GM12878 (cell line): ENCODE measurements at regions not wholly inside any gene's neighbourhood (a gene's known extent, or its start where the extent isn't known, plus 50 kb on each side); places are given as distances from the start of the nearest gene placed in this dataset.
"Not testable (repeated sequence)": the region's sequence is repeated elsewhere in the genome, so short reads cannot be mapped to it uniquely, and the experiment has no call there.

Experiments
- ATAC-seq: fragments of 200-7000 bp; cut with Tn5 transposase; 3 replicates; pipeline ENCODE4 v1.9.1; 2020; ENCODE audit warnings: mild to moderate bottlenecking, moderate library complexity
- BruUV-seq: library from RNA; stranded (reverse); fragments of 400-500 nt; replicated peaks from 2 replicates; lab custom pipeline; 2021; lab: Mats Ljungman, UMichigan
- CTCF ChIA-PET: fragments of 300-600 bp; sonication (Branson Sonifier 250); formaldehyde crosslinking; extraction: SDS; loops from one replicate; lab custom pipeline; 2021; ENCODE audit warnings: inconsistent platforms; lab: Yijun Ruan, JAX
- POLR2A ChIA-PET: fragments of 350-600 bp; formaldehyde crosslinking; extraction: SDS; loops from one replicate; lab custom pipeline; 2021; ENCODE audit warnings: inconsistent platforms; lab: Charles Lee
- RAD21 ChIA-PET: fragments of 300-600 bp; sonication (Branson Sonifier 250); formaldehyde crosslinking; loops from one replicate; lab custom pipeline; 2023; ENCODE audit warnings: antibody characterized with exemption; ENCODE audit not compliant: unreplicated experiment; lab: Charles Lee
- SMC1A ChIA-PET: fragments of 300-600 bp; sonication (Branson Sonifier 250); formaldehyde crosslinking; loops from one replicate; lab custom pipeline; 2023; ENCODE audit not compliant: unreplicated experiment, uncharacterized antibody; lab: Charles Lee
- DNase-seq: peaks from one replicate; pipeline ENCODE4 v3.0.0-alpha.2; 2011; ENCODE audit warnings: low read depth, low spot score
- FAIRE-seq: peaks from 3 replicates; lab custom pipeline; 2011; peaks lifted over from hg19 to GRCh38; lab: Jason Lieb, UNC
- H2AFZ ChIP-seq: 2 replicates; pipeline ENCODE4 v1.6.0; 2011; ENCODE audit warnings: low read depth, low read length, control low read depth; ENCODE audit not compliant: control insufficient read depth
- H3K27ac ChIP-seq: 2 replicates; pipeline ENCODE4 v1.5.1; 2011; ENCODE audit warnings: control low read depth; ENCODE audit not compliant: control insufficient read depth, insufficient read depth
- H3K27me3 ChIP-seq, 2 experiments: replicated peaks in 1 of 2; 2 replicates each; pipeline versions ENCODE4 v1.6.0 to v1.6.1; 2011; ENCODE audit warnings: low read length in 1 of 2; ENCODE audit not compliant: control insufficient read depth in 2 of 2, insufficient read depth in 2 of 2
- H3K36me3 ChIP-seq, 2 experiments: 2 replicates each; pipeline ENCODE4 v1.5.1; 2011; ENCODE audit warnings: low read length in 1 of 2; ENCODE audit not compliant: control insufficient read depth in 2 of 2, insufficient read depth in 2 of 2
- H3K4me1 ChIP-seq: 2 replicates; pipeline ENCODE4 v1.6.1; 2011; ENCODE audit warnings: mild to moderate bottlenecking, low read length, moderate library complexity, mixed read lengths; ENCODE audit not compliant: control insufficient read depth, insufficient read depth
- H3K4me2 ChIP-seq: 2 replicates; pipeline ENCODE4 v1.6.0; 2011; ENCODE audit warnings: control low read depth; ENCODE audit not compliant: control insufficient read depth, insufficient read depth
- H3K4me3 ChIP-seq: fragments of 200-600 bp; sonication (generic); 2 replicates; pipeline ENCODE4 v1.5.1; 2016
- H3K79me2 ChIP-seq: 2 replicates; pipeline ENCODE4 v1.6.0; 2011; ENCODE audit warnings: low read length; ENCODE audit not compliant: control insufficient read depth, insufficient read depth
- H3K9ac ChIP-seq: 2 replicates; pipeline ENCODE4 v1.8.0; 2011; ENCODE audit warnings: low read length, control low read depth, mixed read lengths; ENCODE audit not compliant: control insufficient read depth, insufficient read depth
- H3K9me3 ChIP-seq: replicated peaks from 3 replicates; pipeline ENCODE4 v1.5.1; 2011; ENCODE audit warnings: mild to moderate bottlenecking, low read length; ENCODE audit not compliant: control insufficient read depth, insufficient read depth
- H4K20me1 ChIP-seq: 2 replicates; pipeline ENCODE4 v1.6.0; 2011; ENCODE audit not compliant: control insufficient read depth, insufficient read depth
- CTCF ChIP-seq, 3 experiments: IDR thresholded peaks in 2 of 3; conservative IDR thresholded peaks in 1 of 3; 2 replicates each; pipeline ENCODE4 v1.5.1; 2011; ENCODE audit warnings: low read depth in 3 of 3, low read length in 3 of 3, mild to moderate bottlenecking in 3 of 3, control low read depth in 2 of 3, moderate library complexity in 2 of 3, inconsistent platforms in 1 of 3, mixed read lengths in 1 of 3; ENCODE audit not compliant: control insufficient read depth in 2 of 3, insufficient read depth in 1 of 3; ENCODE audit errors: extremely low read depth in 1 of 3
- WGBS: methylation state at CpG from one replicate; pipeline ENCODE4 v1.1.6; 2016; ENCODE audit warnings: low lambda C conversion rate; ENCODE audit not compliant: insufficient replicate concordance, insufficient coverage; ENCODE audit errors: missing lambda C conversion rate; 5-methylcytosine and 5-hydroxymethylcytosine counted together
- in situ Hi-C: fragments of 300-500 bp; cut with MboI; formaldehyde crosslinking; loops from 9 replicates; pipeline ENCODE4 v1.14.3; 2018; ENCODE audit warnings: mixed read lengths
- intact Hi-C: fragments of 100-400 bp; cut with micrococcal nuclease; formaldehyde crosslinking; loops from one replicate; pipeline ENCODE4 v1.14.2; 2022; ENCODE audit not compliant: unreplicated experiment

GRCh38 chr12:131623404-131624368, 87.2 kb upstream of the SFSWAP start:
- H3K36me3 ChIP-seq, POLR2A ChIA-PET, H3K9ac ChIP-seq: not testable (repeated sequence)
- peak in 1 of 3 experiments; percentile 11; a peak in 1 of 6 replicates for TF ChIP-seq CTCF (IDR thresholded peaks at IDR 0.05 in 2 of 3, conservative IDR thresholded peaks at IDR 0.05 in 1 of 3; ENCODE audit: control insufficient read depth in 2 of 3, extremely low read depth in 1 of 3, insufficient read depth in 1 of 3, low read depth in 3 of 3, low read length in 3 of 3)
- TF ChIP-seq, all 136 proteins: peak for 1; not testable (repeated sequence) for 135
- SMC1A ChIA-PET, H2AFZ ChIP-seq, H3K4me3 ChIP-seq, H3K4me2 ChIP-seq, H3K79me2 ChIP-seq, H4K20me1 ChIP-seq, in situ Hi-C loops, CTCF ChIA-PET, intact Hi-C loops, H3K27ac ChIP-seq, RAD21 ChIA-PET, BruUV-seq, H3K27me3 ChIP-seq, H3K4me1 ChIP-seq, DNase-seq, H3K9me3 ChIP-seq: not testable (repeated sequence)
- FAIRE-seq: peak; percentile 7
- WGBS: 53% methylated on average over 14 of the region's 15 CpGs
- peak; percentile 31; the same call in 1 of the 3 replicates for ATAC-seq

GRCh38 chr12:131624369-131624739, 86.5 kb upstream of the SFSWAP start:
- H3K27me3 ChIP-seq, POLR2A ChIA-PET, H2AFZ ChIP-seq, FAIRE-seq, SMC1A ChIA-PET, RAD21 ChIA-PET, intact Hi-C loops, H3K9me3 ChIP-seq, CTCF ChIA-PET, BruUV-seq, H3K4me3 ChIP-seq, H3K9ac ChIP-seq, H3K36me3 ChIP-seq, H4K20me1 ChIP-seq, H3K79me2 ChIP-seq, H3K4me1 ChIP-seq, H3K27ac ChIP-seq, DNase-seq, in situ Hi-C loops, H3K4me2 ChIP-seq: not testable (repeated sequence)
- 15% methylated on average over 3 of the region's 3 CpGs for WGBS
- ATAC-seq: peak; percentile 31; the same call in 1 of the 3 replicates

- H3K9me3 ChIP-seq, H3K4me1 ChIP-seq, intact Hi-C loops, CTCF ChIA-PET, FAIRE-seq, H3K9ac ChIP-seq, H3K27me3 ChIP-seq, BruUV-seq, H3K27ac ChIP-seq, H4K20me1 ChIP-seq, H3K36me3 ChIP-seq, H3K79me2 ChIP-seq, DNase-seq, H3K4me2 ChIP-seq, H2AFZ ChIP-seq, H3K4me3 ChIP-seq, ATAC-seq, RAD21 ChIA-PET, SMC1A ChIA-PET, POLR2A ChIA-PET: not testable (repeated sequence)
- 49% methylated on average over 12 of the region's 12 CpGs for WGBS
- in situ Hi-C loops: loop anchor here (5.0 kb wide), 1 partner anchor 293 kb away; no protein-coding TSS in a partner anchor
Observed at GRCh38 chr12:131624756-131625501, 86.0 kb upstream of the SFSWAP start.
